PC-9 (cell line): ENCODE measurements at regions not wholly inside any gene's neighbourhood (a gene's known extent, or its start where the extent isn't known, plus 50 kb on each side); places are given as distances from the start of the nearest gene placed in this dataset.

Experiments
- CTCF ChIP-seq: fragments of 200-600 bp; sonication (generic); conservative IDR thresholded peaks from 2 replicates; pipeline ENCODE4 v1.6.1; 2017; ENCODE audit warnings: mixed run types, antibody characterized with exemption, mild to moderate bottlenecking, moderate library complexity
- EZH2 ChIP-seq: fragments of 200-600 bp; sonication (generic); IDR thresholded peaks from 2 replicates; pipeline ENCODE4 v1.8.0; 2017; ENCODE audit warnings: antibody characterized with exemption, low read depth

DNA sequence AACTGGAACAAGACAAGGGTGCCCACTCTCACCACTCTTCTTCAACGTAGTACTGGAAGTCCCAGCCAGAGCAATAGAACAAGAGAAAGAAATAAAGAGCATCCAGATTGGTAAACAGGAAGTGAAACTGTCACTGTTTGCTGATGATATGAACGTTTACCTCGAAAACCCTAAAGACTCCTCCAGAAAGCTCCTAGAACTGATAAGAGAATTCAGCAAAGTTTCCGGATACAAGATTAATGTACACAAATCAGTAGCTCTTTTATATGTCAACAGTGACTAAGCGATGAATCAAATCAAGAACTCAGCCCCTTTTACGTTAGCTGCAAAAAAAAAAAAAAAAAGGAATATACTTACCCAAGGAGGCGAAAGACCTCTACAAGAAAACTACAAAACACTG, 306.6 kb downstream of the PLK2 start:
- TF ChIP-seq CTCF (no peak), EZH2 (no peak)
